T-helper 2 cell treated with Interferon-gamma antibody and Interleukin-4, amounts not matched to agents 100 ng/mL and 5 ng/mL, for 36 hours (primary cell): ENCODE measurements at regions not wholly inside any gene's neighbourhood (a gene's known extent, or its start where the extent isn't known, plus 50 kb on each side); places are given as distances from the start of the nearest gene placed in this dataset.

ENCODE experiments used
- intact Hi-C: fragments of 100-400 bp; cut with micrococcal nuclease; formaldehyde crosslinking; loops from one replicate; pipeline ENCODE4 v1.15.1; 2023

GRCh38 chr15:46786590-46787285 is 930.6 kb upstream of the SEMA6D start:
- intact Hi-C loops, result no loop called here

- intact Hi-C loops, result no loop called here
Observed at GRCh38 chr15:46795685-46796084, 921.6 kb upstream of the SEMA6D start.

GRCh38 chr15:46808834-46809233 is 908.5 kb upstream of the SEMA6D start:
- intact Hi-C loops, result no loop called here

GRCh38 chr15:46815240-46815639 is 902.1 kb upstream of the SEMA6D start:
- intact Hi-C loops, result no loop called here

GRCh38 chr15:46815765-46816164 is 901.5 kb upstream of the SEMA6D start:
- intact Hi-C loops, result no loop called here

- intact Hi-C loops, result no loop called here
Observed at GRCh38 chr15:46848704-46849103, 868.6 kb upstream of the SEMA6D start.

GRCh38 chr15:46853600-46853999 is 863.7 kb upstream of the SEMA6D start:
- intact Hi-C loops, result no loop called here

GRCh38 chr15:46854564-46854963 is 862.7 kb upstream of the SEMA6D start:
- intact Hi-C loops, result no loop called here

- intact Hi-C loops, result no loop called here
Observed at GRCh38 chr15:46855388-46855787, 861.9 kb upstream of the SEMA6D start.

GRCh38 chr15:46856839-46857502 is 860.3 kb upstream of the SEMA6D start:
- intact Hi-C loops, result no loop called here

GRCh38 chr15:46858150-46858549 is 859.2 kb upstream of the SEMA6D start:
- intact Hi-C loops, result no loop called here

GRCh38 chr15:46861796-46862195 is 855.5 kb upstream of the SEMA6D start:
- intact Hi-C loops, result no loop called here

- intact Hi-C loops, result no loop called here
Observed at GRCh38 chr15:46865155-46865554, 852.1 kb upstream of the SEMA6D start.

- intact Hi-C loops, result no loop called here
Observed at GRCh38 chr15:46872286-46872980, 844.9 kb upstream of the SEMA6D start.

GRCh38 chr15:46872981-46873330 is 844.3 kb upstream of the SEMA6D start:
- intact Hi-C loops, result no loop called here

GRCh38 chr15:46879032-46879770 is 838.1 kb upstream of the SEMA6D start:
- intact Hi-C loops, result no loop called here

GRCh38 chr15:46880791-46881190 is 836.5 kb upstream of the SEMA6D start:
- intact Hi-C loops, result no loop called here

- intact Hi-C loops, result no loop called here
Observed at GRCh38 chr15:46892621-46893160, 824.6 kb upstream of the SEMA6D start.

- intact Hi-C loops, result no loop called here
Observed at GRCh38 chr15:46894644-46895043, 822.7 kb upstream of the SEMA6D start.

- intact Hi-C loops, result no loop called here
Observed at GRCh38 chr15:46897266-46897665, 820.0 kb upstream of the SEMA6D start.

GRCh38 chr15:46901001-46901400 is 816.3 kb upstream of the SEMA6D start:
- intact Hi-C loops, result no loop called here
